Esophagus squamous epithelium (tissue), 5 donors: ENCODE measurements at regions not wholly inside any gene's neighbourhood (a gene's known extent, or its start where the extent isn't known, plus 50 kb on each side); places are given as distances from the start of the nearest gene placed in this dataset.

Experiments
- DNase-seq: peaks from one replicate; lab custom pipeline; 2025; lab: John Stamatoyannopoulos, UW
- H3K27ac ChIP-seq, 4 donors: fragments of 200-600 bp; sonication (generic); one replicate each; pipeline ENCODE4 v1.5.1; 2016 to 2019; ENCODE audit warnings: mild to moderate bottlenecking in 1 of 4
- H3K27me3 ChIP-seq, 4 donors: fragments of 200-600 bp; sonication (generic); 1 replicate in 3 of 4; 2 replicates in 1 of 4; pipeline versions ENCODE4 v1.5.1 to v1.6.0; 2017 to 2021; ENCODE audit warnings: antibody characterized with exemption in 1 of 4
- H3K36me3 ChIP-seq, 3 donors: fragments of 200-600 bp; sonication (generic); one replicate each; pipeline ENCODE4 v1.5.1; 2016 to 2019
- H3K4me1 ChIP-seq, 3 donors: fragments of 200-600 bp; sonication (generic); one replicate each; pipeline ENCODE4 v1.5.1; 2017 to 2019
- H3K4me3 ChIP-seq, 4 donors: fragments of 200-600 bp; sonication (generic); 1 replicate in 3 of 4; 2 replicates in 1 of 4; pipeline ENCODE4 v1.5.1; 2016 to 2019; ENCODE audit warnings: mild to moderate bottlenecking in 2 of 4, moderate library complexity in 1 of 4
- H3K9me3 ChIP-seq, 3 donors: fragments of 200-600 bp; sonication (generic); one replicate each; pipeline ENCODE4 v1.5.1; 2016 to 2019
- CTCF ChIP-seq, 6 experiments: fragments of 450-650 bp in 4 of 6; fragments of 200-600 bp in 2 of 6; sonication (generic) in 2 of 6; IDR thresholded peaks; one replicate each; pipeline ENCODE4 v1.5.1; 2016 to 2019; ENCODE audit warnings: antibody characterized with exemption in 6 of 6, mild to moderate bottlenecking in 4 of 6, moderate library complexity in 4 of 6
- POLR2A ChIP-seq, 4 donors: fragments of 450-650 bp; IDR thresholded peaks; one replicate each; pipeline ENCODE4 v1.6.1; 2017; ENCODE audit warnings: antibody characterized with exemption in 4 of 4, mild to moderate bottlenecking in 4 of 4, moderate library complexity in 3 of 4
- WGBS, 2 donors: methylation state at CpG; one replicate each; pipeline ENCODE4 v1.1.5; 2018; 5-methylcytosine and 5-hydroxymethylcytosine counted together
- intact Hi-C: fragments of 100-400 bp; cut with DNase I; formaldehyde crosslinking; loops from one replicate; pipeline ENCODE4 v1.15.0; 2022
- donor health status: DM: yes; HTN: yes; CAD: no.

GRCh38 chr13:100738176-100738855 is 63.7 kb upstream of the TMTC4 start:
- H3K36me3 ChIP-seq = no peaks in the 10 kb centered on the region
- H3K27ac ChIP-seq = no peak overlapping the region
- no peaks in the 10 kb centered on the region for H3K9me3 ChIP-seq
- no peak for DNase-seq
- no peak for TF ChIP-seq POLR2A (IDR thresholded peaks at IDR 0.05)
- TF ChIP-seq CTCF (IDR thresholded peaks at IDR 0.05) = no peak
- intact Hi-C loops = no loop called here
- no peaks in the 10 kb centered on the region for H3K4me1 ChIP-seq
- peaks cover 0 to 5% (median 0%) of the 10 kb centered on the region in 4 donors for H3K27me3 ChIP-seq
- 85 to 89% methylated on average over 8 of the region's 8 CpGs for whole genome bisulfite sequencing, 2 donors
- H3K4me3 ChIP-seq = no peak overlapping the region

- no peaks in the 10 kb centered on the region for H3K9me3 ChIP-seq
- no peaks in the 10 kb centered on the region for H3K36me3 ChIP-seq
- H3K27me3 ChIP-seq = peaks cover 0 to 5% (median 0%) of the 10 kb centered on the region in 4 donors
- H3K4me3 ChIP-seq = no peak overlapping the region
- TF ChIP-seq POLR2A (IDR thresholded peaks at IDR 0.05) = no peak
- TF ChIP-seq CTCF (IDR thresholded peaks at IDR 0.05) = no peak
- 77 to 87% methylated on average over 8 to 9 of the region's 9 CpGs for WGBS, 2 donors
- DNase-seq = no peak
- intact Hi-C loops = no loop called here
- H3K4me1 ChIP-seq = no peaks in the 10 kb centered on the region
- no peak overlapping the region for H3K27ac ChIP-seq
Measured at GRCh38 chr13:100735494-100735893, 60.9 kb upstream of the TMTC4 start.

GRCh38 chr13:100734194-100734720 is 59.7 kb upstream of the TMTC4 start:
- no peak for DNase-seq
- no peak overlapping the region for H3K4me3 ChIP-seq
- H3K4me1 ChIP-seq = no peaks in the 10 kb centered on the region
- TF ChIP-seq CTCF (IDR thresholded peaks at IDR 0.05) (no peak), POLR2A (IDR thresholded peaks at IDR 0.05) (no peak)
- no peaks in the 10 kb centered on the region for H3K9me3 ChIP-seq
- H3K36me3 ChIP-seq = no peaks in the 10 kb centered on the region
- intact Hi-C loops = no loop called here
- peaks cover 0 to 5% (median 0%) of the 10 kb centered on the region in 4 donors for H3K27me3 ChIP-seq
- whole genome bisulfite sequencing, 2 donors = 50 to 63% methylated on average over 1 of the region's 1 CpG
- no peak overlapping the region for H3K27ac ChIP-seq

- intact Hi-C loops = no loop called here
- no peak for DNase-seq
- 86 to 88% methylated on average over 3 of the region's 3 CpGs for WGBS, 2 donors
- no peaks in the 10 kb centered on the region for H3K9me3 ChIP-seq
- H3K27ac ChIP-seq = no peak overlapping the region
- H3K4me3 ChIP-seq = no peak overlapping the region
- H3K27me3 ChIP-seq = peaks cover 0 to 1% (median 0%) of the 10 kb centered on the region in 4 donors
- H3K36me3 ChIP-seq = no peaks in the 10 kb centered on the region
- no peak for TF ChIP-seq POLR2A (IDR thresholded peaks at IDR 0.05)
- TF ChIP-seq CTCF (IDR thresholded peaks at IDR 0.05) = no peak
- H3K4me1 ChIP-seq = no peaks in the 10 kb centered on the region
Measured at GRCh38 chr13:100733261-100733660, 58.7 kb upstream of the TMTC4 start.

- H3K36me3 ChIP-seq = no peaks in the 10 kb centered on the region
- H3K4me3 ChIP-seq = no peak overlapping the region
- no peak overlapping the region for H3K27ac ChIP-seq
- H3K9me3 ChIP-seq = peaks cover 0 to 5% (median 0%) of the 10 kb centered on the region in 3 donors
- H3K27me3 ChIP-seq = no peaks in the 10 kb centered on the region
- intact Hi-C loops = loop anchor here (10.0 kb wide), 1 partner anchor 377 kb away; no protein-coding TSS in a partner anchor
- TF ChIP-seq POLR2A (IDR thresholded peaks at IDR 0.05) = no peak
- no peak for TF ChIP-seq CTCF (IDR thresholded peaks at IDR 0.05)
- no peak for DNase-seq
- H3K4me1 ChIP-seq = peaks cover 0 to 23% (median 0%) of the 10 kb centered on the region in 3 donors
- WGBS, 2 donors = 40 to 66% methylated on average over 1 to 5 of the region's 5 CpGs
Measured at GRCh38 chr13:100728201-100728600, 53.6 kb upstream of the TMTC4 start.
